K562 (cell line): ENCODE measurements at regions not wholly inside any gene's neighbourhood (a gene's known extent, or its start where the extent isn't known, plus 50 kb on each side); places are given as distances from the start of the nearest gene placed in this dataset.

Source experiments
- ATF2 ChIP-seq: sonication (generic); formaldehyde crosslinking; IDR thresholded peaks from 2 replicates; pipeline ENCODE4 v1.8.1; 2022; ENCODE audit warnings: missing genetic modification reagents
- CEBPB ChIP-seq: fragments of 450-650 bp; IDR thresholded peaks from 2 replicates; pipeline ENCODE4 v1.6.1; 2016; ENCODE audit warnings: missing genetic modification characterization, missing compliant biosample characterization
- CTCF ChIP-seq, 3 experiments: IDR thresholded peaks in 2 of 3; conservative IDR thresholded peaks in 1 of 3; 2 replicates each; pipeline ENCODE4 v1.5.1; 2011 to 2012; ENCODE audit warnings: low read length in 3 of 3, mild to moderate bottlenecking in 3 of 3, control low read depth in 2 of 3, improper control_type of control experiment in 1 of 3, inconsistent platforms in 1 of 3, low read depth in 1 of 3, mixed read lengths in 1 of 3, moderate library complexity in 1 of 3; ENCODE audit not compliant: insufficient read depth in 2 of 3
- EZH2 ChIP-seq: IDR thresholded peaks from 2 replicates; pipeline ENCODE4 v1.6.1; 2012; ENCODE audit warnings: low read depth, mild to moderate bottlenecking, inconsistent platforms, low read length, borderline replicate concordance
- IRF9 ChIP-seq: fragments of 450-650 bp; IDR thresholded peaks from 2 replicates; pipeline ENCODE4 v1.6.1; 2016; ENCODE audit warnings: missing biosample characterization, missing genetic modification characterization
- JUND ChIP-seq, 2 experiments: IDR thresholded peaks; 2 replicates in 1 of 2; 3 replicates in 1 of 2; pipeline ENCODE4 v1.6.1; 2011; ENCODE audit warnings: borderline replicate concordance in 2 of 2, low read depth in 2 of 2, low read length in 2 of 2, improper control_type of control experiment in 1 of 2, missing biosample characterization in 1 of 2, missing genetic modification characterization in 1 of 2, missing genetic modification reagents in 1 of 2
- MCM5 ChIP-seq: fragments of 450-650 bp; IDR thresholded peaks from 2 replicates; pipeline ENCODE4 v1.6.1; 2016; ENCODE audit warnings: low read depth
- PBX2 ChIP-seq, 2 experiments: IDR thresholded peaks in 1 of 2; conservative IDR thresholded peaks in 1 of 2; 2 replicates each; pipeline ENCODE4 v1.6.1; 2016; ENCODE audit warnings: low read depth in 2 of 2, mild to moderate bottlenecking in 1 of 2, missing compliant biosample characterization in 1 of 2, missing genetic modification characterization in 1 of 2, moderate library complexity in 1 of 2
- UBTF ChIP-seq, 2 experiments: IDR thresholded peaks; 2 replicates each; pipeline ENCODE4 v1.6.1; 2012; ENCODE audit warnings: improper control_type of control experiment in 2 of 2, low read depth in 2 of 2, low read length in 2 of 2, borderline replicate concordance in 1 of 2
- ZFP1 ChIP-seq: fragments of 450-650 bp; formaldehyde crosslinking; IDR thresholded peaks from 2 replicates; pipeline ENCODE4 v1.4.0; 2020; ENCODE audit warnings: mild to moderate bottlenecking, mixed read lengths
- ZNF24 ChIP-seq: fragments of 450-650 bp; IDR thresholded peaks from 2 replicates; pipeline ENCODE4 v1.6.1; 2016
- ZNF41 ChIP-seq: fragments of 250-450 bp; sonication (Bioruptor Pico); conservative IDR thresholded peaks from 2 replicates; pipeline ENCODE4 v1.4.0; 2020; ENCODE audit warnings: mild to moderate bottlenecking

- TF ChIP-seq JUND (IDR thresholded peaks at IDR 0.05; ENCODE audit: borderline replicate concordance, low read depth, low read length) (no peak), JUND (tag; IDR thresholded peaks at IDR 0.05; ENCODE audit: borderline replicate concordance, low read depth, low read length) (no peak), ZNF41 (CRISPR knock-in tag) (no peak), CTCF (IDR thresholded peaks at IDR 0.05 in 2 of 3, conservative IDR thresholded peaks at IDR 0.05 in 1 of 3; ENCODE audit: insufficient read depth in 2 of 3, low read depth in 1 of 3, low read length in 3 of 3) (peak; percentile 86 to 97 (median 89)), PBX2 (CRISPR knock-in tag; IDR thresholded peaks at IDR 0.05; ENCODE audit: low read depth) (no peak), PBX2 (tag; conservative IDR thresholded peaks at IDR 0.05; ENCODE audit: low read depth) (no peak), MCM5 (no peak), UBTF (IDR thresholded peaks at IDR 0.05; ENCODE audit: borderline replicate concordance in 1 of 2, low read depth in 2 of 2, low read length in 2 of 2) (no peak), ZNF24 (no peak), ZFP1 (CRISPR knock-in tag) (no peak), IRF9 (no peak), CEBPB (tag) (no peak), EZH2 (no peak), ATF2 (CRISPR knock-in tag) (no peak)
Observed at GRCh38 chr6:151675746-151676459, 131.6 kb upstream of the ESR1 start.
